Right ventricle myocardium superior (tissue), 1 donor: ENCODE measurements at regions not wholly inside any gene's neighbourhood (a gene's known extent, or its start where the extent isn't known, plus 50 kb on each side); places are given as distances from the start of the nearest gene placed in this dataset.

ENCODE experiments used
- ATAC-seq: fragments of 200-7000 bp; cut with Tn5 transposase; one replicate; pipeline ENCODE4 v1.9.1; 2020; ENCODE audit warnings: mild to moderate bottlenecking; ENCODE audit not compliant: poor library complexity
- DNase-seq: peaks from one replicate; pipeline ENCODE4 v3.0.0-alpha.2; 2020
- intact Hi-C: fragments of 100-400 bp; cut with DNase I; formaldehyde crosslinking; loops from one replicate; pipeline ENCODE4 v1.11.2; 2022
- donor health status: DM: no; HTN: yes; CAD: no; lungs with severe emphysema.

DNA sequence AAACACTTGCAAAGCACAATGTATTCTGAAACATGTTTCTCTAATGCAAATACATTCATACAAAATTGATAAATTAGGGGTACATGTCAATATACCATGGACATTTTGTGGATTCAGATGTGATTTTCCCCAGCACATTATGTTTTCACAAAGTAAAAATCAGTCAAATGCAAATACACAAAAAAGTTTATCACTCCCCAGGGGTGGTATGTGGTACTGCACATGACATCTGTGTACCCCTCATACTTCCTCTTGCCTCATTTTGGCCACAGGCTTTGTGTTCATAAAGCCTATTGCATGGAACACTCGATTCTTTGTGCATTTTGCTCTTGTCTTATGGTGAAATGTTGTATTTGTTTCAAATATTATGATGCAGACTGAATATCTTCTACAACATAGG lies 116.8 kb upstream of the PDE4D start:
- DNase-seq (no peak), ATAC-seq (no peak)
- intact Hi-C loops: no loop called here

DNA sequence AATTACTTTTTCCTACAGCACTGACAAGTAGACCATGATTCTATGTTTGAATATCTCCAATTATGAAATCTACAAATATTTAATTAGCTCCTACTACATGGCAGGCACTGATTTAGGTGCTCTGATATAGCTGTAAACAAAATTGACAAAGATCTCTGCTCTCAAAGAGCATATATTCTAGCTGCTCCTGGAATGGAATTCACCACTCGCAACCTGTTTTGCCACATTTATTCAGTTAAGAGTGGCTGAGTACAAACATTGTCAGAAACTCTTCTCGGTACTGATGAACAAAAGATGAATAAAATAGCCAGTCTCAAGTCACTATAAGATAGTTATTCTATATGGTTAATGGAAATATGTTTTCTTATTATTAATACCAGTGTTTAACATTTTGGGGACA lies 114.2 kb upstream of the PDE4D start:
- intact Hi-C loops: no loop called here
- no peak for ATAC-seq
- DNase-seq: no peak

DNA sequence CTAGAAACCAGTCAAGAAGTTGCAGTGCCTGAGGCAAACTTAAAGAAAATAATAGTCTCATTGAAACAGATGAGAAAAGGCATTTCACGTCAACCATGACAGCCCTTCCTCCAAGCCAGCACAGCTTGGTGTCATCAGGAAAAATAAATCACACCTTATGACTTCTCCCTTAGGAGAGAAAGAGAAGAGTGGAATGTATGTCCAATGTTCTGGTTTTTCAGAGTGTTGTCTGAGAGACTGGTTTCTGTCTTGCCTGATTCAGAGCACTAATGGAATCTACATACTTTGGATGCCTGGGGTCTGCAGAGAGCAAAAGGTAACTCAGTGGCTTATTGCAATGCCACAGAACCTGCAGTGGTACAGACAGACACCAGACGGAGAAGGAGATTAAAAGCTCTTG lies 105.5 kb upstream of the PDE4D start:
- DNase-seq: no peak
- intact Hi-C loops: no loop called here
- no peak for ATAC-seq

DNA sequence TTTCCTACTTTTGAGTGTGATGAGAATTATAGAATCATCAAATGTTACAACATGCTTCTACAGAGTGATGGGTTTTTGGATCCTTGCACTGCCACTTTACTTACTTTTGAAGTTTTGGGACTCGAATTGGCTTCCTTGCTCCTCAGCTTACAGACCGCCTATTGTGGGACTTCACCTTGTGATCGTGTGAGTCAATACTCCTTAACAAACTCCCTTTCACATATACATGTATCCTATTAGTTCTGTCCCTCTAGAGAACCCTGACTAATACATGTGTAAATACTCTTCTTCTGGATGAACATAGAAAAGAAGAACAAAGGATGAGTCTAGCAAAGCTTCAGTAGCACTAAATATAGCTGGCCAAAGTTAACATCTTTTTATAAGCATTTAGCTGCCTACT lies 98.7 kb upstream of the PDE4D start:
- intact Hi-C loops: no loop called here
- DNase-seq: no peak

DNA sequence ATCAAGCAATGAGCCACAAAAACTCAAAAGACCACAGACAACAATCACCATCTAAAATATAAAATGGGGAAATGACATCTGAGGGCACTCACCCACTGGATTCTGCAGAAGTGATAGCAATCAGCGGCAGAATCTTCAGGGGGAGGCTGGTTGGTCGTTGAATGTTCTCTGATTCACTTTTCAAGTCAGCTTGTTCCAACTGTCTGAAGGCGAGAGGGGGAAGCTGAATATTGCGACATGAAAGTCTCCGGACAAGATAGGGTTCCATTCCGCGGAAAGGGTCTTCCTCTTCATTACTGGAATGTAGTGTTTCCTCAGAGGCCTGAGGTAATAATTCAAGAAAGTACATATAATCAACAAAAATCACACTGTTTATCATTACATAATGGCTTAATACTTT lies 94.9 kb upstream of the PDE4D start:
- intact Hi-C loops: no loop called here
- no peak for DNase-seq
- ATAC-seq: no peak

More for the DNA sequence above, 98.7 kb upstream of the PDE4D start:
- no peak for ATAC-seq

DNA sequence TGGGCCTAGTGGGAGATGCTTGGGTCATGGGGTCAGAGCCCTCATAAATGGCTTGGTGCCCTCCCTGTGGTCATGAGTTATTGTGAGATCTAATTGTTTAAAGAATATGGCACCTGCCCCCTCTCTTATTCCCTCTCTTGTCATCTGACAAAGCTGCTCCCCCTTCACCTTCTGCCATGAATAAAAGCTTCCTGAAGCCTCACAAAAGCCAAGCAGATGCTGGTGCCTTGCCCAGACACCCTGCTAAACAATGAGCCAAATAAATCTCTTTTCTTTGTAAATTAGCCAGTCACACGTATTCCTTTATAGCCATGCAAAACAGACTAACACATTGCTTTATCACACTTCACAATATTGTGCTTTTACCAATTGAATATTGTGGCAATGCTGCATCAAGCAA lies 82.8 kb upstream of the PDE4D start:
- ATAC-seq (no peak), DNase-seq (no peak)
- intact Hi-C loops: no loop called here

DNA sequence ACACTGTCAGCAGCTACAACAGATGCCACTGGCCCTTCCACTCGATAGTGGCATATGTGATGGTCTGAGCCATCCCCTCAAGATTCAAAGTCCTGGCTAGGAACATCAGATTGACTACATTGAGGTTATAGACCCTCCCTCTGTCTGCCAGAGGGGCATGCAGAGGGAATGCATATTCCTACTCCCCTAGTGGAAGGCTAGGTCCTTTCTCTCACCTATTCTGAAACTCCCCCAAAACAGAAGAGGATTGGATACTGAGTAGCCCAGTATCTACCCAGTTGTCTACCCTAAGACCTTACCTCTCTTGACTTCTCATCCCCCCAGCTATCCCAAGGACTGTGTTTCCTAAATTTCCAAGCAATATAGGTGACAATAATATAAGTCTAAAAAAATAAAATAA lies 78.5 kb upstream of the PDE4D start:
- DNase-seq (no peak), ATAC-seq (no peak)
- intact Hi-C loops: no loop called here

DNA sequence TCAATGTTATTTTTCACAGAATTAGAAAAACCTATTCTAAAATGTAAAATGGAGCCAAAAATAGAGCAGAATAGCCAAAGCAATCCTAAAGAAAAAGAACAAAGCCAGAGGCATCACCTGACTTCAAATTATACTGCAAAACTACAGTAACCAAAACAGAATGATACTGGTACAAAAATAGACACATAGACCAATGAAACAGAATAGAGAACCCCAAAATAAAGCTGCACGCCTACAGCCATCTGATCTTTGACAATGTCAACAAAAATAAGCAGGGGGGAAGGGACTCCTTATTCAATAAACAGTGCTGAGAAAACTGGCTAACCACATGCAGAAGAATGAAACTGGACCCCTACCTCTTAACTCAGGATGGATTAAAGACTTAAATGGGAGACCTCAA lies 65.8 kb upstream of the PDE4D start:
- no peak for ATAC-seq
- intact Hi-C loops: no loop called here
- DNase-seq: no peak

DNA sequence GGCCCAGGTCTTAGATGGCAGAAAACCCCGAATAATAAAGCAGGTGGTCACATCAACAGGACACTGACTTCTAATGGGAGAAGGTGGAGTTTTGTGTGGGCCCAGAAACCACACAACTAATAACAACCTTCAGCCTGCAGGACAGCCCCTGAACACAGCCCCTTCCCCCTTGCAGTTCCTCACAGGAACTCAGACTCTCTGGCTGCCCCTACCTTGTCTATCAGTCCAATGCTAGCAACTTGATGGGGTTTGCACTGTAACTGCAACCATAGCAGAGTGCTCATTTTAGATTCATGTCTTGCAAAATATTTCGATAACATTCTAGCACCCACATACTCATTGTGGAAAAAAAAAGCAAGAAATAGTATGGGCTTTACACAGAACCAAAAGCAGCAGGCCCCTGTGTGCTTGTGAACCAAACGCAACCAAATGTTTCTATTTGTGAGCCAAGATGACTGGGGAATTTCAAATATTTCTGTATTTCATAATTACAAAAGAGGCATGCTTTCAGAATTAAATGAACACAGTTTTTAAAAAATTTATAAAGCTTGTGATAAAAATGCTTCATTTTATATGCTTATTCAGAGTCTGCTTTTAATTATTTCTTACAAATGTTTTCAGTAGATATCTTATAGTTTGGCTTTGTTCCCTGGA lies 62.7 kb upstream of the PDE4D start:
- intact Hi-C loops: no loop called here
- DNase-seq: no peak
- ATAC-seq: no peak

DNA sequence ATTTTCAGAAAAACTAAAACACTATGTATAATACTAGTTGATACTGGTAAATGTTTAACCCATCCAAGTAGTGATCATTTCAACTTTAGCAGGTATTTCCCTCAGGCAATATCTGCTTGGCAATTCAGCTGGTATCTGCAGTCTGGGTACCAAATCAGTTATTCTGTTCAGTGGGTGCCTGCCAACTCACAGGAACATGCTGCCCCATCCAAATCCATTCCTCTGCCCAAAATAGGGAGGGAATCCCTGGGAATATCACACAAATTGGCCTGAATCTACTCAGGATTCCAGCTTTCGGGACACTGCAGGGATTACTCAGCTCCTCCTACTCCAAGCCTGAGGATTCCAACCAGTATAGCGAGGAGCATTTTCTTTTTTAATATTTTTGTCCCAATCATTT lies 61.7 kb upstream of the PDE4D start:
- intact Hi-C loops: no loop called here
- ATAC-seq: no peak
- no peak for DNase-seq

DNA sequence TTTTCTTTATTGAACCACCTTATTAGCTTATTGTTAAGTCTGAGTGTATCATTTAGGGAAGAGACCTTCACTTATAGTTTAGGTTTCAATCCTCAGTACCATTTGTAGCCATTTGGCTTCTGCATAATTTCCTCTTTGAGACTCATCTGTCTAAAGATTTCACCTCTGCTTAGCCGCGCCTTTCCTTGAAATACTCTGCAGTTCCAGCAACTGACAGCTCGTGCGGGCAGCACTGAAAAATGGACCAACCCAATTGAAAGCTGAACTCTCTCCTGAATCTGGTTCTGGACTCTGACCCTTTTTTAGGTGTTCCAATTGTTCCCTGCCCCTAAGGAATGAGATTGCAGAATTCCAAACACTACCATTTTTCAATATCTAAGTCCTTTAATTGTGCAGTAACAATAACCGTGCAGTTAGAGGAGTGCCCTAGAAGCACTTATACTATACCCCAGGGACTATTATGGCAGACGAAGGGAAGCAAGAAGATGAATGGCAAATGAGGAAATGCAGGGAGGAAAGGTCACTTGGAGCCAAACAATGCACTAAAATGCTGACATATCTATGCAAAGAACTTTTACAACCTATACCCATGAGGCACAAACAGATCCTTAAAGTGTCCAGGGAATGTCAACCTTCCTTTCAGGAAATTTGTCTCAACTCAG lies 50.1 kb upstream of the PDE4D start:
- intact Hi-C loops: no loop called here
- DNase-seq (no peak), ATAC-seq (no peak)
